22Rv1 (cell line): ENCODE measurements at regions not wholly inside any gene's neighbourhood (a gene's known extent, or its start where the extent isn't known, plus 50 kb on each side); places are given as distances from the start of the nearest gene placed in this dataset.

Source experiments
- ZFX ChIP-seq: fragments of 450-650 bp; IDR thresholded peaks from 2 replicates; pipeline ENCODE4 v1.6.1; 2017; ENCODE audit warnings: antibody characterized with exemption, borderline replicate concordance
- TF ChIP-seq, protein P1 (sequence below): fragments of 450-650 bp; IDR thresholded peaks from 2 replicates; pipeline ENCODE4 v1.5.1; 2017; ENCODE audit warnings: mild to moderate bottlenecking

DNA sequence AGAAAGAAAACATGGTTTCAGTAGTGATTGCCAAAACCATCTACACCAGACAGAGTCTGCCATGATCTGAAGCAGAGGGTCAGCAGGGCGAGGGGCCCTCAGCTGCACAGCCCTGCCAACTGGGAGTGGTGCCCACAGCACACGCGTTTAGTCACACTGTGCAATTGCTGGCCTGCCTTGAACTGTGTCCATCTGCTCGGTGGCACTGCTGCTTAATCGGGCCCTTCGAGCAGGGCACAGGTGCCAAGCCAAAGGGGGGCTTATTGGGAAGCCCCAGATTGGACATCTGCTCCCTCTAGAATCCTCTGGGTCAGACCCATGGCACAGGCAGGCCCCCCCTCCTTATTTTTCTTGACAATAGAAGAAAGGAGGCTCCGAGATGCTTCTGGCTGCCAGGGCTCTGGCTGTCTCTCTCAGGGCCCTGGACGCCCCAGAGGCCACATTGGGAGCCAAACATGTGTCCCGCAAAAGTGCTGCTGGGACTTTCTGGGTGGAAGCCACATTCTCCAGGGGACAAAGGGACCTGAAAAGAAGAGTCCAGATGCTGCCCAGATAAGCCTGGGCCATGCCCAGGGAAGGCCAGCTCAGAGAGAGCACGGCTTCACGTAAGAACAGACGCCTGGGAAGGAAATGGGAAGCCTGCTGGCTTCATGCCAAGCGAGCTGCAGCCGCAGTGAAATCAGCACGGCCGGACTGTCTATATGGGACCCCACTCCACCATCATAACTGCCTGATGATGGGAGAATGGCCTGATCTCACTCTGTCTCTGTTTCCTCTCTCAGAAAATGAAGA is 349.2 kb downstream of the GADD45G start:
- TF ChIP-seq, protein P1, sequence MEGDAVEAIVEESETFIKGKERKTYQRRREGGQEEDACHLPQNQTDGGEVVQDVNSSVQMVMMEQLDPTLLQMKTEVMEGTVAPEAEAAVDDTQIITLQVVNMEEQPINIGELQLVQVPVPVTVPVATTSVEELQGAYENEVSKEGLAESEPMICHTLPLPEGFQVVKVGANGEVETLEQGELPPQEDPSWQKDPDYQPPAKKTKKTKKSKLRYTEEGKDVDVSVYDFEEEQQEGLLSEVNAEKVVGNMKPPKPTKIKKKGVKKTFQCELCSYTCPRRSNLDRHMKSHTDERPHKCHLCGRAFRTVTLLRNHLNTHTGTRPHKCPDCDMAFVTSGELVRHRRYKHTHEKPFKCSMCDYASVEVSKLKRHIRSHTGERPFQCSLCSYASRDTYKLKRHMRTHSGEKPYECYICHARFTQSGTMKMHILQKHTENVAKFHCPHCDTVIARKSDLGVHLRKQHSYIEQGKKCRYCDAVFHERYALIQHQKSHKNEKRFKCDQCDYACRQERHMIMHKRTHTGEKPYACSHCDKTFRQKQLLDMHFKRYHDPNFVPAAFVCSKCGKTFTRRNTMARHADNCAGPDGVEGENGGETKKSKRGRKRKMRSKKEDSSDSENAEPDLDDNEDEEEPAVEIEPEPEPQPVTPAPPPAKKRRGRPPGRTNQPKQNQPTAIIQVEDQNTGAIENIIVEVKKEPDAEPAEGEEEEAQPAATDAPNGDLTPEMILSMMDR, result no peak
- TF ChIP-seq ZFX, result no peak
